Epithelial cell of prostate (primary cell): ENCODE measurements at regions not wholly inside any gene's neighbourhood (a gene's known extent, or its start where the extent isn't known, plus 50 kb on each side); places are given as distances from the start of the nearest gene placed in this dataset.

Experiments
- DNase-seq: peaks from one replicate; pipeline ENCODE4 v3.0.0-alpha.2; 2011; ENCODE audit warnings: low read depth, low spot score
- H3K27ac ChIP-seq: fragments of 450-650 bp; 2 replicates; pipeline ENCODE4 v1.5.1; 2017; ENCODE audit warnings: mild to moderate bottlenecking

DNA sequence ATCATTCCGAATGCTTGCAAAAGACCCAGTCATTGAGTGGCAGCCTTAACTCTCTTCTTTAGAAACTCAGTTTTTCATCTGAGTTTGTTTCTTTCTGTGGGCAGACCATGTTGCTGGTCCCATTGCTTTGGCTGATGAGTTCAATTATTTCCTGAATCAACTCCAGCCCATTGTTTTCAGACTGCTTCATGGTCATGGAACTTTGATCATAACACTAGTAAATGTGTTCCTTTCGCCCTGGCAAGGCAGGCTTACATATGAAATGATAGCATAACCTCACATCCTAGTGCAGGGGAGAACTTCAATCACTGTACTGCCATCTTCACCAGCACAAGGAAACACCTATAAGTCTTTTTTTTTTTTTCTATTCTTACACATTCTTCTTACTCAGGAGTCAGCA lies 50.0 kb upstream of the DUSP10 start:
- no peak overlapping the region for H3K27ac ChIP-seq
- no peak for DNase-seq
